ENCODE measurements at regions not wholly inside any gene's neighbourhood (a gene's known extent, or its start where the extent isn't known, plus 50 kb on each side); places are given as distances from the start of the nearest gene placed in this dataset.

DNA sequence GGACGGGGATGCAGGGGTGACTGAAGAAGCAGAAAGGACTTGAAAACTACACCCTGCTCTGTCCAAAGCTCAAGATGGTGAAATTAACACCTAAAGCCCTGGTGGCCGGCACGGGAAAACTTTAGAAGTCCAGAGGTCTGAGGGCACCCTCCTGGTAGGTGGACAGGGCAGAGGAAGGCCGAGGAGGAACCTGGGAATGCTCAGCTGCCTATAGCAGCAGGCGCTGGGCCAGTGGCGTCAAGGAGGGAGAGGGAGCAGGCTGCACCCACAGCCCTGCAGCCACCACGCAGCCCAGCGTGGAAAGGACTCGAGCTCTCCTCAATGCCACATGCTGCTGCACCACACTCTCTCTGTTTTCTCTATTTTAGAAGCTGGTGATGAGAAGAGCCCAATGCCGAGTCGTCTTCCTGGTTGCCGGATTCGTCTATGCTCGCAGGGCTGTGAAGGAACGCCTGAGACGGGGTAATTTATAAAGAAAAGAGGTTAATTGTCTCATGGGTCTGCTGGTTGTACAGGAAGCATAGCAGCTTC lies 248.3 kb upstream of the AFDN start:
- TF ChIP-seq, protein P1, sequence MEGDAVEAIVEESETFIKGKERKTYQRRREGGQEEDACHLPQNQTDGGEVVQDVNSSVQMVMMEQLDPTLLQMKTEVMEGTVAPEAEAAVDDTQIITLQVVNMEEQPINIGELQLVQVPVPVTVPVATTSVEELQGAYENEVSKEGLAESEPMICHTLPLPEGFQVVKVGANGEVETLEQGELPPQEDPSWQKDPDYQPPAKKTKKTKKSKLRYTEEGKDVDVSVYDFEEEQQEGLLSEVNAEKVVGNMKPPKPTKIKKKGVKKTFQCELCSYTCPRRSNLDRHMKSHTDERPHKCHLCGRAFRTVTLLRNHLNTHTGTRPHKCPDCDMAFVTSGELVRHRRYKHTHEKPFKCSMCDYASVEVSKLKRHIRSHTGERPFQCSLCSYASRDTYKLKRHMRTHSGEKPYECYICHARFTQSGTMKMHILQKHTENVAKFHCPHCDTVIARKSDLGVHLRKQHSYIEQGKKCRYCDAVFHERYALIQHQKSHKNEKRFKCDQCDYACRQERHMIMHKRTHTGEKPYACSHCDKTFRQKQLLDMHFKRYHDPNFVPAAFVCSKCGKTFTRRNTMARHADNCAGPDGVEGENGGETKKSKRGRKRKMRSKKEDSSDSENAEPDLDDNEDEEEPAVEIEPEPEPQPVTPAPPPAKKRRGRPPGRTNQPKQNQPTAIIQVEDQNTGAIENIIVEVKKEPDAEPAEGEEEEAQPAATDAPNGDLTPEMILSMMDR (IDR thresholded peaks at IDR 0.05; ENCODE audit: low read depth, low read length): no peak
- no peak for TF ChIP-seq POLR2A (IDR thresholded peaks at IDR 0.05; ENCODE audit: extremely low read depth, insufficient read length)
- TF ChIP-seq MYC (IDR thresholded peaks at IDR 0.05; ENCODE audit: low read depth, low read length): no peak
- TF ChIP-seq, protein P2, sequence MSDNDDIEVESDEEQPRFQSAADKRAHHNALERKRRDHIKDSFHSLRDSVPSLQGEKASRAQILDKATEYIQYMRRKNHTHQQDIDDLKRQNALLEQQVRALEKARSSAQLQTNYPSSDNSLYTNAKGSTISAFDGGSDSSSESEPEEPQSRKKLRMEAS (IDR thresholded peaks at IDR 0.05; ENCODE audit: low read depth, low read length): no peak

Measured in NB4 (cell line).